ENCODE measurements at regions not wholly inside any gene's neighbourhood (a gene's known extent, or its start where the extent isn't known, plus 50 kb on each side); places are given as distances from the start of the nearest gene placed in this dataset.

DNA sequence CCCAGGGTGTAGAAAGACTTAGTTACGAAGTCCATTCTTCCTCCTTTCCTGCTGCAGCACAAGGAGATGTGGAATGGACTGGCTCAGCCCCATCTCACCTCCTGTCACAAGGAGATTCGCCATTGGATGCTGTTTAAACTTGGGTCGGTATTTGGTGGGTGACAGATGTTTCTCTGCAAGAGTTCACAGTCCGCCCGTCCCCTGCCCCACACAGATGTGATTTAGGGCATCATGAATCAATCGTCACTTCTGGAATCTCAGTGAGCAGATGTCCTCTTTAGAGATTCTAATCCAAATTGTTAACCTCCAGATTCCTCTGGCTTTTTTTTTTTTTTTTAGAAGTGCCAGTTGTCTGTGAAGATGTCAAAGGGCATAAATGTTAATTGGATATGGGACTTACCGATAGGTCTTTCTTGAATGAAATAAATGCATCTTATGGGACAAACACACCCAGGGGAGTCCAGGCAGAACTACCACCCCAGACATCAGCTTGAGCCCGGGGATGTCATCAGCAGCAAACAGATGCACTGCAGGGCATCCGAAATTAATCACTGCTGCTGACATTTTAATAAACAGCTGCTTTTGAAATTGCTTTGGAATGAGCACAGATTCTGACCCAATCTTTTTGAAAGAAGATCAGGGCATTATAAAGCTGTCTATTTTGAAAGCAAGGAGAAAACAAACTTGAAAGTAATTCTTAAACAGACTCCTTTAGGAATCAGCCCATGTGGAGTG, 117.6 kb upstream of the CDH4 start:
- TF ChIP-seq, protein P1, sequence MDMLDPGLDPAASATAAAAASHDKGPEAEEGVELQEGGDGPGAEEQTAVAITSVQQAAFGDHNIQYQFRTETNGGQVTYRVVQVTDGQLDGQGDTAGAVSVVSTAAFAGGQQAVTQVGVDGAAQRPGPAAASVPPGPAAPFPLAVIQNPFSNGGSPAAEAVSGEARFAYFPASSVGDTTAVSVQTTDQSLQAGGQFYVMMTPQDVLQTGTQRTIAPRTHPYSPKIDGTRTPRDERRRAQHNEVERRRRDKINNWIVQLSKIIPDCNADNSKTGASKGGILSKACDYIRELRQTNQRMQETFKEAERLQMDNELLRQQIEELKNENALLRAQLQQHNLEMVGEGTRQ (IDR thresholded peaks at IDR 0.05; ENCODE audit: borderline replicate concordance, low read depth, low read length): no peak
- TF ChIP-seq CTCF (IDR thresholded peaks at IDR 0.05) (no peak), NRF1 (IDR thresholded peaks at IDR 0.05; ENCODE audit: low read depth, low read length) (no peak), TAF1 (IDR thresholded peaks at IDR 0.05; ENCODE audit: borderline replicate concordance, low read depth, low read length) (no peak), SIN3A (IDR thresholded peaks at IDR 0.05; ENCODE audit: borderline replicate concordance, low read depth, low read length) (no peak), EP300 (IDR thresholded peaks at IDR 0.05; ENCODE audit: borderline replicate concordance in 1 of 2, low read depth in 1 of 2, low read length in 1 of 2) (no peak)
- TF ChIP-seq, protein P2, sequence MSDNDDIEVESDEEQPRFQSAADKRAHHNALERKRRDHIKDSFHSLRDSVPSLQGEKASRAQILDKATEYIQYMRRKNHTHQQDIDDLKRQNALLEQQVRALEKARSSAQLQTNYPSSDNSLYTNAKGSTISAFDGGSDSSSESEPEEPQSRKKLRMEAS (IDR thresholded peaks at IDR 0.05; ENCODE audit: low read depth): no peak

All from SK-N-SH (cell line).